ENCODE measurements at regions not wholly inside any gene's neighbourhood (a gene's known extent, or its start where the extent isn't known, plus 50 kb on each side); places are given as distances from the start of the nearest gene placed in this dataset.

GRCh38 chr2:212694398-212694797 lies 155.8 kb upstream of the ERBB4 start:
- H3K27ac Mint-ChIP-seq = no peak overlapping the region
- DNase-seq (ENCODE audit: low spot score) (no peak), ATAC-seq (no peak)
- no peak for TF ChIP-seq ZNF138 (CRISPR knock-in tag; conservative IDR thresholded peaks at IDR 0.05)
- TF ChIP-seq ZNF263 (CRISPR knock-in tag; IDR thresholded peaks at IDR 0.05; ENCODE audit: low read depth) = no peak
- H3K36me3 Mint-ChIP-seq = no peaks in the 10 kb centered on the region
- no peaks in the 10 kb centered on the region for H3K27me3 Mint-ChIP-seq (ENCODE audit: low read depth)
- no peaks in the 10 kb centered on the region for H3K9me3 Mint-ChIP-seq
- POLR2A ChIA-PET = no interaction called here
- no peak overlapping the region for H3K4me3 Mint-ChIP-seq
- 0 out of 2 replicates have a peak, but pooled peaks cover 6% of the 10 kb centered on the region for H3K4me1 Mint-ChIP-seq
- CTCF ChIA-PET = no interaction called here

DNA sequence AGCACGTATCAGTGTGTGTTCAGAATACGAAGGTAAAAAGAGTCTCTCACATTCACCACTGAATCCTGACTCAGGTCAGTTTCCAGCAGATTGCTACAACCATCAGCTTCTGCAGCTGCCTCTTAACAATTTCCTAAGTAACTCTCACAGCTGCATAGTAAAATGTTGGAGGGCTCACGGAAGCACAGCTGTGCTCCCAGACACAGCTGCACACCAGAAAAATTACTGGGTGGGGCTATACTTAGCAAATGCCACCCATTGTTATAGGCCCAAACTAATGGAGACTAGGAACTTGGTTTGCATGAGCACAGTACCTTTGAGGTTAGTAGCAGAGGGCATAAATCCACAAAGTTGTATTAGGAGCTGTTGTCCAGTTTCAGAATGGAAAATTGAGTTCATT lies 153.9 kb upstream of the ERBB4 start:
- no peaks in the 10 kb centered on the region for H3K36me3 Mint-ChIP-seq
- no peaks in the 10 kb centered on the region for H3K27me3 Mint-ChIP-seq (ENCODE audit: low read depth)
- H3K9me3 Mint-ChIP-seq = no peaks in the 10 kb centered on the region
- ChIA-PET POLR2A (no interaction called here), CTCF (interaction anchor here (1.3 kb wide), 1 partner anchor 461 kb away, joined by 3 read pairs; no protein-coding TSS in a partner anchor)
- H3K27ac Mint-ChIP-seq = no peak overlapping the region
- 0 out of 2 replicates have a peak, but pooled peaks cover 6% of the 10 kb centered on the region for H3K4me1 Mint-ChIP-seq
- DNase-seq (ENCODE audit: low spot score) = no peak
- ATAC-seq = no peak
- no peak overlapping the region for H3K4me3 Mint-ChIP-seq
- no peak for TF ChIP-seq CREM (CRISPR knock-in tag; IDR thresholded peaks at IDR 0.05)
- TF ChIP-seq, protein P1, sequence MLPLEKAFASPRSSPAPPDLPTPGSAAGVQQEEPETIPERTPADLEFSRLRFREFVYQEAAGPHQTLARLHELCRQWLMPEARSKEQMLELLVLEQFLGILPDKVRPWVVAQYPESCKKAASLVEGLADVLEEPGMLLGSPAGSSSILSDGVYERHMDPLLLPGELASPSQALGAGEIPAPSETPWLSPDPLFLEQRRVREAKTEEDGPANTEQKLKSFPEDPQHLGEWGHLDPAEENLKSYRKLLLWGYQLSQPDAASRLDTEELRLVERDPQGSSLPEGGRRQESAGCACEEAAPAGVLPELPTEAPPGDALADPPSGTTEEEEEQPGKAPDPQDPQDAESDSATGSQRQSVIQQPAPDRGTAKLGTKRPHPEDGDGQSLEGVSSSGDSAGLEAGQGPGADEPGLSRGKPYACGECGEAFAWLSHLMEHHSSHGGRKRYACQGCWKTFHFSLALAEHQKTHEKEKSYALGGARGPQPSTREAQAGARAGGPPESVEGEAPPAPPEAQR (CRISPR knock-in tag; IDR thresholded peaks at IDR 0.05) = no peak
- TF ChIP-seq SMAD4 (CRISPR knock-in tag; IDR thresholded peaks at IDR 0.05) = no peak
- TF ChIP-seq, protein P2, sequence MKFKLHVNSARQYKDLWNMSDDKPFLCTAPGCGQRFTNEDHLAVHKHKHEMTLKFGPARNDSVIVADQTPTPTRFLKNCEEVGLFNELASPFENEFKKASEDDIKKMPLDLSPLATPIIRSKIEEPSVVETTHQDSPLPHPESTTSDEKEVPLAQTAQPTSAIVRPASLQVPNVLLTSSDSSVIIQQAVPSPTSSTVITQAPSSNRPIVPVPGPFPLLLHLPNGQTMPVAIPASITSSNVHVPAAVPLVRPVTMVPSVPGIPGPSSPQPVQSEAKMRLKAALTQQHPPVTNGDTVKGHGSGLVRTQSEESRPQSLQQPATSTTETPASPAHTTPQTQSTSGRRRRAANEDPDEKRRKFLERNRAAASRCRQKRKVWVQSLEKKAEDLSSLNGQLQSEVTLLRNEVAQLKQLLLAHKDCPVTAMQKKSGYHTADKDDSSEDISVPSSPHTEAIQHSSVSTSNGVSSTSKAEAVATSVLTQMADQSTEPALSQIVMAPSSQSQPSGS (CRISPR knock-in tag; IDR thresholded peaks at IDR 0.05; ENCODE audit: borderline replicate concordance, low read depth) = no peak
- TF ChIP-seq USF1 (CRISPR knock-in tag; IDR thresholded peaks at IDR 0.05) = no peak
- TF ChIP-seq NFE2L1 (CRISPR knock-in tag; IDR thresholded peaks at IDR 0.05) = no peak
- no peak for TF ChIP-seq NR3C1 (CRISPR knock-in tag; conservative IDR thresholded peaks at IDR 0.05; ENCODE audit: low read depth)
- no peak for TF ChIP-seq JUN (CRISPR knock-in tag; IDR thresholded peaks at IDR 0.05)
- no peak for TF ChIP-seq CREB1 (CRISPR knock-in tag; IDR thresholded peaks at IDR 0.05)
- TF ChIP-seq CBFB (CRISPR knock-in tag; IDR thresholded peaks at IDR 0.05; ENCODE audit: low read depth) = no peak
- no peak for TF ChIP-seq KAT7 (CRISPR knock-in tag; IDR thresholded peaks at IDR 0.05; ENCODE audit: borderline replicate concordance)

DNA sequence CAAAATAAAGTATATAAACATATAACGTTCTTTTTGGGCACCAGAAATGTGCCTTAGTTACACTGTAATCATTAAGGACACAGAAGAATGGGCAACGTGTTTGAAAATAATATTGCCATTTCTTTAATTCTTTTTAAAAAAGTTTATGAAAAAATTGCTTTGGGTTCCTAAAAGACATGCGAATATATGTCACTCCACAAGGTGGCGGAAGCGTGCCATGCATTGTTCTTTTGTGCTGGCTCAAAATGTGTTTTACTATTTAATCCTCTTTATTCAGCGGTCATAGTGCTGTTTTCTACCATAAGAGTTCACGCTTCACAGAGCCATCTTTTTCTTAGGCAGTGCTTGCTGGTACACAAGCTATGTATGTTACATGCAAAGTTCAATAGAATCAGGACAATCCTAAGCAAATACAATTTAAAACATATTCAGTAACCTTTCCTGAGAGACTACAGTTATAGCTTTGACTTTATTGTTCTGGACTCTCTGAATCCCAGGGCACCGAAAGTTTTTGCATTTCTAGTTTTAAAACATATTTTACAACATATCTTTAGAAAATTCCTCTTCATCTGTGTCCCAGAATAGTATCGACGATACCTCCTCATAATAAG lies 147.8 kb upstream of the ERBB4 start:
- ChIA-PET CTCF (interaction anchor here (1.0 to 1.1 kb wide), 3 partner anchors 10 to 205 kb away, joined by 4 to 5 read pairs (median 4); no protein-coding TSS in a partner anchor), POLR2A (no interaction called here)
- Mint-ChIP-seq H3K4me3 (no peak overlapping the region), H3K36me3 (no peaks in the 10 kb centered on the region), H3K27ac (no peak overlapping the region), H3K4me1 (peaks cover 5% of the 10 kb centered on the region), H3K9me3 (no peaks in the 10 kb centered on the region), H3K27me3 (ENCODE audit: low read depth) (no peaks in the 10 kb centered on the region)
- peak; percentile 56 for DNase-seq (ENCODE audit: low spot score)
- TF ChIP-seq, protein P3, sequence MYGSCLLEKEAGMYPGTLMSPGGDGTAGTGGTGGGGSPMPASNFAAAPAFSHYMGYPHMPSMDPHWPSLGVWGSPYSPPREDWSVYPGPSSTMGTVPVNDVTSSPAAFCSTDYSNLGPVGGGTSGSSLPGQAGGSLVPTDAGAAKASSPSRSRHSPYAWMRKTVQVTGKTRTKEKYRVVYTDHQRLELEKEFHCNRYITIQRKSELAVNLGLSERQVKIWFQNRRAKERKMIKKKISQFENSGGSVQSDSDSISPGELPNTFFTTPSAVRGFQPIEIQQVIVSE (CRISPR knock-in tag; IDR thresholded peaks at IDR 0.05; ENCODE audit: borderline replicate concordance) = no peak
- TF ChIP-seq, protein P4, sequence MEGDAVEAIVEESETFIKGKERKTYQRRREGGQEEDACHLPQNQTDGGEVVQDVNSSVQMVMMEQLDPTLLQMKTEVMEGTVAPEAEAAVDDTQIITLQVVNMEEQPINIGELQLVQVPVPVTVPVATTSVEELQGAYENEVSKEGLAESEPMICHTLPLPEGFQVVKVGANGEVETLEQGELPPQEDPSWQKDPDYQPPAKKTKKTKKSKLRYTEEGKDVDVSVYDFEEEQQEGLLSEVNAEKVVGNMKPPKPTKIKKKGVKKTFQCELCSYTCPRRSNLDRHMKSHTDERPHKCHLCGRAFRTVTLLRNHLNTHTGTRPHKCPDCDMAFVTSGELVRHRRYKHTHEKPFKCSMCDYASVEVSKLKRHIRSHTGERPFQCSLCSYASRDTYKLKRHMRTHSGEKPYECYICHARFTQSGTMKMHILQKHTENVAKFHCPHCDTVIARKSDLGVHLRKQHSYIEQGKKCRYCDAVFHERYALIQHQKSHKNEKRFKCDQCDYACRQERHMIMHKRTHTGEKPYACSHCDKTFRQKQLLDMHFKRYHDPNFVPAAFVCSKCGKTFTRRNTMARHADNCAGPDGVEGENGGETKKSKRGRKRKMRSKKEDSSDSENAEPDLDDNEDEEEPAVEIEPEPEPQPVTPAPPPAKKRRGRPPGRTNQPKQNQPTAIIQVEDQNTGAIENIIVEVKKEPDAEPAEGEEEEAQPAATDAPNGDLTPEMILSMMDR (IDR thresholded peaks at IDR 0.05) = peak; percentile 69
- no peak for TF ChIP-seq CREM (CRISPR knock-in tag; IDR thresholded peaks at IDR 0.05)
- peak; percentile 38; the same call in 1 of the 2 replicates for ATAC-seq
